ENCODE measurements at regions not wholly inside any gene's neighbourhood (a gene's known extent, or its start where the extent isn't known, plus 50 kb on each side); places are given as distances from the start of the nearest gene placed in this dataset.

DNA sequence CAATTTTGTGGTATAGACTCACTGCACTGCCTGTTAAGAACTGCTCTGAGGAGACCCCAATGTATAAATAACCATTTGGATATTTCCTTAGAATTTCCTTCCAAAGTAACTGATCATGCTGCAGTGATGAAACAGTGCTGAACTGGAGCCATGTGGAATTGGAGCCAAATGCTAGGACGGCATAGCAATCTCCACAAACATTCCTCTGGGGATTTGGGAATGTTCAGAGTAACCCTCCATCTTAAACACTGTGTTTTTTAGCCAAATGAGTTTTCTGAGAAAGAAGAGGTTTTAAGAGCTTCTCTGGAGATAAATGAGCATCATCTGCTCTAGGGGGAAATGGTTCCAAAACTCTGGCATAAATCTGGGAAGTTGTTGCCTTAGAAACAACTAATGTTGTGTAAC, 98.2 kb downstream of the OLFM4 start:
- H3K4me3 ChIP-seq (ENCODE audit: low read depth, poor library complexity, severe bottlenecking): no peak overlapping the region
- intact Hi-C loops (cut with DNase I; ENCODE audit: low total_unique reads): no loop called here
- DNase-seq (ENCODE audit: low spot score in 2 of 2): no peak
- WGBS, 2 donors: 24 to 33% methylated on average over 1 of the region's 1 CpG
- no peak for TF ChIP-seq POLR2A (IDR thresholded peaks at IDR 0.05)
- TF ChIP-seq, protein P1, sequence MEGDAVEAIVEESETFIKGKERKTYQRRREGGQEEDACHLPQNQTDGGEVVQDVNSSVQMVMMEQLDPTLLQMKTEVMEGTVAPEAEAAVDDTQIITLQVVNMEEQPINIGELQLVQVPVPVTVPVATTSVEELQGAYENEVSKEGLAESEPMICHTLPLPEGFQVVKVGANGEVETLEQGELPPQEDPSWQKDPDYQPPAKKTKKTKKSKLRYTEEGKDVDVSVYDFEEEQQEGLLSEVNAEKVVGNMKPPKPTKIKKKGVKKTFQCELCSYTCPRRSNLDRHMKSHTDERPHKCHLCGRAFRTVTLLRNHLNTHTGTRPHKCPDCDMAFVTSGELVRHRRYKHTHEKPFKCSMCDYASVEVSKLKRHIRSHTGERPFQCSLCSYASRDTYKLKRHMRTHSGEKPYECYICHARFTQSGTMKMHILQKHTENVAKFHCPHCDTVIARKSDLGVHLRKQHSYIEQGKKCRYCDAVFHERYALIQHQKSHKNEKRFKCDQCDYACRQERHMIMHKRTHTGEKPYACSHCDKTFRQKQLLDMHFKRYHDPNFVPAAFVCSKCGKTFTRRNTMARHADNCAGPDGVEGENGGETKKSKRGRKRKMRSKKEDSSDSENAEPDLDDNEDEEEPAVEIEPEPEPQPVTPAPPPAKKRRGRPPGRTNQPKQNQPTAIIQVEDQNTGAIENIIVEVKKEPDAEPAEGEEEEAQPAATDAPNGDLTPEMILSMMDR (IDR thresholded peaks at IDR 0.05): no peak

- 64 to 69% methylated on average over 2 of the region's 2 CpGs for WGBS, 2 donors
- no peak overlapping the region for H3K4me3 ChIP-seq (ENCODE audit: low read depth, poor library complexity, severe bottlenecking)
- DNase-seq (ENCODE audit: low spot score in 2 of 2): no peak
- TF ChIP-seq, protein P1 (IDR thresholded peaks at IDR 0.05): no peak
- no peak for TF ChIP-seq POLR2A (IDR thresholded peaks at IDR 0.05)
- intact Hi-C loops (cut with DNase I; ENCODE audit: low total_unique reads): no loop called here
Observed at GRCh38 chr13:53127373-53127772, 98.8 kb downstream of the OLFM4 start.

GRCh38 chr13:53129864-53130393, 101.3 kb downstream of the OLFM4 start:
- no peak overlapping the region for H3K4me3 ChIP-seq (ENCODE audit: low read depth, poor library complexity, severe bottlenecking)
- intact Hi-C loops (cut with DNase I; ENCODE audit: low total_unique reads): no loop called here
- TF ChIP-seq, protein P1 (IDR thresholded peaks at IDR 0.05): no peak
- TF ChIP-seq POLR2A (IDR thresholded peaks at IDR 0.05): no peak
- WGBS, 2 donors: 78 to 85% methylated on average over 2 of the region's 2 CpGs
- DNase-seq (ENCODE audit: low spot score in 2 of 2): no peak

DNA sequence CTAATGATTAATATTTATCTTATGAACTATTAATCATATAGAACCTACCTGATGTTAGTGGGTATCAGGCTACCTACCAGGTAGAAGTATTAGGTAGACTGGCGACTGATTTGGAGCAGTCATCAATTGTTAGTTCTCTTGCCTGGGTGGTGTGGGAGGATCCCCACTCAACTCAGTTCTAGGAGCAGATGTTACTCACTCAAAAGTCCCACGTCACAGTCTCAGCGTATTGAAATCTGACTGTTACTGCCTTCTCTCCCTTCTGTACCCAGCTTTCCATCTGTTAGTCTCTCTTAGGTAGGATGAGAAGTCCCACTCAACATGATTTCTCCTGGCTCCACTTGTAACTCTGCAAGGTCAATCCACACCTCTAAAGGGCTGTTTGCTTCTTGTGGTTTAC, 102.7 kb downstream of the OLFM4 start:
- no peak for DNase-seq (ENCODE audit: low spot score in 2 of 2)
- 93% methylated on average over 3 of the region's 3 CpGs for WGBS, 2 donors
- no peak for TF ChIP-seq POLR2A (IDR thresholded peaks at IDR 0.05)
- TF ChIP-seq, protein P1 (IDR thresholded peaks at IDR 0.05): no peak
- no peak overlapping the region for H3K4me3 ChIP-seq (ENCODE audit: low read depth, poor library complexity, severe bottlenecking)
- intact Hi-C loops (cut with DNase I; ENCODE audit: low total_unique reads): no loop called here

- TF ChIP-seq, protein P1 (IDR thresholded peaks at IDR 0.05): no peak
- TF ChIP-seq POLR2A (IDR thresholded peaks at IDR 0.05): no peak
- no peak overlapping the region for H3K4me3 ChIP-seq (ENCODE audit: low read depth, poor library complexity, severe bottlenecking)
- no peak for DNase-seq (ENCODE audit: low spot score in 2 of 2)
- WGBS, 2 donors: 63 to 66% methylated on average over 2 of the region's 2 CpGs
- intact Hi-C loops (cut with DNase I; ENCODE audit: low total_unique reads): no loop called here
Observed at GRCh38 chr13:53135301-53135700, 106.7 kb downstream of the OLFM4 start.

DNA sequence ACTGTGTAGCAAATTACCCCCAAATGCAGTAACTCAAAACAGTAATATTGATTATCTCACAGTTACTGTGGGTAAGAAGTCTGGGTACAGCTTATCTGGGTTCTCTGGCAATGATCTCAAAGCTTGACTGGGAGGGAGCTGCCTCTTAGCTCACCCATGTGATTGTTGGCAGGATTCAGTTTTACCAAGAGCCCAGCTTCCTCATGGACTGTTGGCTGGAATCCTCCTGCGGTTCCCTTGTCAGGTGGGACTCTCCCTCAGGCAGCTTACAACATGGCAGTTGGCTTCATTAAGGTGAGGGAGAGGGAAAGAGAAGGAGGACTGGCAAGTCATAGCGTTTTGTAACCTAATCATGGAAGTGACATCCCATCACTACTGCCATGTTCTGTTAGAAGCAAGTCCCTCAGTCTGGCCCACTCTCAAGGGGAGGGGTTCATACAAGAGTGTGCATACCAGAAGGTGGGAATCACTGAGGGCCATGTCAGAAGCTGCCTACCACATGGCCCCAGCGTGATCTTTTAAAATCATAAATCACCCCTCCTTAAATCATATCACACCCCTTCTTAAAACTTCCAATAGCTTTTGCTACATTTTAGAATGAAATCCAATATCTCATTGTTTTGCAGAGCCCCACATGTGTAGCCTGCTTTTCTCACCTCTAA, 108.1 kb downstream of the OLFM4 start:
- intact Hi-C loops (cut with DNase I; ENCODE audit: low total_unique reads): no loop called here
- H3K4me3 ChIP-seq (ENCODE audit: low read depth, poor library complexity, severe bottlenecking): no peak overlapping the region
- DNase-seq (ENCODE audit: low spot score in 2 of 2): no peak
- TF ChIP-seq, protein P1 (IDR thresholded peaks at IDR 0.05): no peak
- no peak for TF ChIP-seq POLR2A (IDR thresholded peaks at IDR 0.05)
- WGBS, 2 donors: 49 to 52% methylated on average over 3 of the region's 3 CpGs
